ENCODE measurements at regions not wholly inside any gene's neighbourhood (a gene's known extent, or its start where the extent isn't known, plus 50 kb on each side); places are given as distances from the start of the nearest gene placed in this dataset.

GRCh38 chr6:126419901-126420300, 80.0 kb downstream of the CENPW start:
- Histone ChIP-seq H3K4me2 (ENCODE audit: insufficient read depth, low read length, poor library complexity, severe bottlenecking) (no peak overlapping the region), H3K36me3 (replicated peaks in 1 of 2; ENCODE audit: control insufficient read depth in 2 of 2, insufficient read depth in 2 of 2, low read length in 2 of 2) (no peaks in the 10 kb centered on the region), H3K18ac (ENCODE audit: low read length) (no peak overlapping the region), H3K9me3 (replicated peaks in 1 of 2; ENCODE audit: control insufficient read depth in 2 of 2, insufficient read depth in 1 of 2, low read depth in 1 of 2, low read length in 2 of 2) (no peaks in the 10 kb centered on the region), H2BK12ac (ENCODE audit: low read length) (no peak overlapping the region), H4K8ac (ENCODE audit: low read depth, low read length) (no peak overlapping the region), H2BK120ac (ENCODE audit: low read depth, low read length) (no peak overlapping the region), H3K27me3 (ENCODE audit: control insufficient read depth in 3 of 3, insufficient read depth in 3 of 3, low read depth in 1 of 3, low read length in 3 of 3) (no peaks in the 10 kb centered on the region), H2BK5ac (ENCODE audit: low read length) (no peak overlapping the region), H2BK15ac (ENCODE audit: low read length) (no peak overlapping the region), H3K23ac (ENCODE audit: low read depth, low read length, poor library complexity) (no peak overlapping the region), H3K27ac (replicated peaks; ENCODE audit: low read length) (no peak overlapping the region), H2AFZ (ENCODE audit: low read length) (no peak overlapping the region), H3K9ac (ENCODE audit: low read depth, low read length, poor library complexity) (no peak overlapping the region), H3K14ac (ENCODE audit: low read length) (no peak overlapping the region), H3K4ac (ENCODE audit: low read length) (no peak overlapping the region), H3K79me1 (ENCODE audit: low read depth, low read length) (no peaks in the 10 kb centered on the region), H2AK5ac (ENCODE audit: low read depth, low read length) (no peak overlapping the region), H3K4me3 (ENCODE audit: low read length in 2 of 2) (no peak overlapping the region), H4K91ac (ENCODE audit: low read depth, low read length, poor library complexity) (no peak overlapping the region), H3K4me1 (ENCODE audit: control insufficient read depth in 2 of 2, insufficient read depth in 1 of 2, low read depth in 1 of 2, low read length in 2 of 2) (no peaks in the 10 kb centered on the region)
- no peak for DNase-seq (ENCODE audit: low spot score)

DNA sequence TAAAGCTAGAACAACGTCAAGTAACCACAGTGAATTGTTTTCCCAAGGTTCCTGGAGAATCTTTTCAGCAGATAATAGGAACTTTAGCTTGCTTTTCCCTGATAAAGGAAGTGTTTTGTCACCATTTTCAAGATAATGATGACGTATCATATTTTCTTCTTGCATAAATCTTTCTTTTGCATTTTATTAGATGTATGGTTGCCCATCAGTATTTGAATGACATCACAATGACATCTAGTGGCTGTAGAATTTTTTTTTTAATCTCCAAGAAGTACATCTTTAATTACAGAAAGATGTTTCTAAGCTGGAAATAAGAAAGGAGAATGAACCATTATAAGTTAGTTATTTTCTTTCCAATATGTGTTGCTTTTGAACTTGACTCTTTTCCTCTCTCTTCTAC, 83.0 kb downstream of the CENPW start:
- Histone ChIP-seq H4K8ac (ENCODE audit: low read depth, low read length) (no peak overlapping the region), H3K4me2 (ENCODE audit: insufficient read depth, low read length, poor library complexity, severe bottlenecking) (no peak overlapping the region)
- no CpG with 5 or more reads among the region's 2 CpGs for WGBS, 2 donors (ENCODE audit: extremely low coverage in 2 of 2, insufficient read length in 2 of 2, insufficient replicate concordance in 1 of 2)

DNA sequence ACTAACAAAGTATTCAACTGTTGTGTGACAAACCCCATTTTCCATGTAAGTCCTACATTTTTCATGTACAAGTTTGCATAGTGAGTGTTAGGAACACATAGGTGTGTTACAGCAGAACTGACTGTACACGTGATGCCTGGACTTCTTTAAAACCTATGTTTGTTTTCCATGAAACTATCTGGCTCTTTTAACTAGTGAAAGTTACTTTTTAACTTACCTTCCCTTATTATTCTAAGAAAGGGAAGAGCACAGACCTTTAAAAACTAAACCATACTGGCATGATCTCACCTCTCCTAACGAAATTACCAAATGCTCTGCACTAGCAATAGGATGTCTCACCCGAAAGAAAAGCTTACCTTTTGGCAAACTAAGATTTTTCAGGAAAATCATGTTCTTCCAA, 87.8 kb downstream of the CENPW start:
- Histone ChIP-seq H3K27ac (replicated peaks; ENCODE audit: low read length) (no peak overlapping the region), H3K36me3 (replicated peaks in 1 of 2; ENCODE audit: control insufficient read depth in 2 of 2, insufficient read depth in 2 of 2, low read length in 2 of 2) (no peaks in the 10 kb centered on the region), H3K4me3 (ENCODE audit: low read length in 2 of 2) (no peak overlapping the region), H3K9me3 (replicated peaks in 1 of 2; ENCODE audit: control insufficient read depth in 2 of 2, insufficient read depth in 1 of 2, low read depth in 1 of 2, low read length in 2 of 2) (no peaks in the 10 kb centered on the region), H3K14ac (ENCODE audit: low read length) (no peak overlapping the region), H2BK15ac (ENCODE audit: low read length) (no peak overlapping the region), H2AFZ (ENCODE audit: low read length) (no peak overlapping the region), H3K4ac (ENCODE audit: low read length) (no peak overlapping the region), H3K18ac (ENCODE audit: low read length) (no peak overlapping the region), H3K9ac (ENCODE audit: low read depth, low read length, poor library complexity) (no peak overlapping the region), H2BK5ac (ENCODE audit: low read length) (no peak overlapping the region), H3K27me3 (ENCODE audit: control insufficient read depth in 3 of 3, insufficient read depth in 3 of 3, low read depth in 1 of 3, low read length in 3 of 3) (no peaks in the 10 kb centered on the region), H2AK5ac (ENCODE audit: low read depth, low read length) (no peak overlapping the region), H4K8ac (ENCODE audit: low read depth, low read length) (no peak overlapping the region), H4K91ac (ENCODE audit: low read depth, low read length, poor library complexity) (no peak overlapping the region), H3K4me2 (ENCODE audit: insufficient read depth, low read length, poor library complexity, severe bottlenecking) (no peak overlapping the region), H3K79me1 (ENCODE audit: low read depth, low read length) (no peaks in the 10 kb centered on the region), H3K4me1 (ENCODE audit: control insufficient read depth in 2 of 2, insufficient read depth in 1 of 2, low read depth in 1 of 2, low read length in 2 of 2) (no peaks in the 10 kb centered on the region), H3K23ac (ENCODE audit: low read depth, low read length, poor library complexity) (no peak overlapping the region), H2BK12ac (ENCODE audit: low read length) (no peak overlapping the region), H2BK120ac (ENCODE audit: low read depth, low read length) (no peak overlapping the region)
- WGBS, 2 donors (ENCODE audit: extremely low coverage in 2 of 2, insufficient read length in 2 of 2, insufficient replicate concordance in 1 of 2), result no CpG with 5 or more reads among the region's 3 CpGs
- no peak for DNase-seq (ENCODE audit: low spot score)

More for the DNA sequence above, 83.0 kb downstream of the CENPW start:
- Histone ChIP-seq H2BK5ac (ENCODE audit: low read length) (no peak overlapping the region), H2BK15ac (ENCODE audit: low read length) (no peak overlapping the region), H3K27ac (replicated peaks; ENCODE audit: low read length) (no peak overlapping the region), H3K18ac (ENCODE audit: low read length) (no peak overlapping the region), H2AFZ (ENCODE audit: low read length) (no peak overlapping the region), H3K27me3 (ENCODE audit: control insufficient read depth in 3 of 3, insufficient read depth in 3 of 3, low read depth in 1 of 3, low read length in 3 of 3) (no peaks in the 10 kb centered on the region), H4K91ac (ENCODE audit: low read depth, low read length, poor library complexity) (no peak overlapping the region), H3K4me1 (ENCODE audit: control insufficient read depth in 2 of 2, insufficient read depth in 1 of 2, low read depth in 1 of 2, low read length in 2 of 2) (no peaks in the 10 kb centered on the region), H2BK120ac (ENCODE audit: low read depth, low read length) (no peak overlapping the region), H2BK12ac (ENCODE audit: low read length) (no peak overlapping the region), H3K4ac (ENCODE audit: low read length) (no peak overlapping the region), H2AK5ac (ENCODE audit: low read depth, low read length) (no peak overlapping the region), H3K9me3 (replicated peaks in 1 of 2; ENCODE audit: control insufficient read depth in 2 of 2, insufficient read depth in 1 of 2, low read depth in 1 of 2, low read length in 2 of 2) (no peaks in the 10 kb centered on the region), H3K79me1 (ENCODE audit: low read depth, low read length) (no peaks in the 10 kb centered on the region), H3K4me3 (ENCODE audit: low read length in 2 of 2) (no peak overlapping the region), H3K14ac (ENCODE audit: low read length) (no peak overlapping the region), H3K9ac (ENCODE audit: low read depth, low read length, poor library complexity) (no peak overlapping the region), H3K36me3 (replicated peaks in 1 of 2; ENCODE audit: control insufficient read depth in 2 of 2, insufficient read depth in 2 of 2, low read length in 2 of 2) (no peaks in the 10 kb centered on the region), H3K23ac (ENCODE audit: low read depth, low read length, poor library complexity) (no peak overlapping the region)
- DNase-seq (ENCODE audit: low spot score), result no peak

GRCh38 chr6:126429866-126430265, 90.0 kb downstream of the CENPW start:
- Histone ChIP-seq H4K8ac (ENCODE audit: low read depth, low read length) (no peak overlapping the region), H3K27me3 (ENCODE audit: control insufficient read depth in 3 of 3, insufficient read depth in 3 of 3, low read depth in 1 of 3, low read length in 3 of 3) (no peaks in the 10 kb centered on the region), H3K27ac (replicated peaks; ENCODE audit: low read length) (no peak overlapping the region), H2AK5ac (ENCODE audit: low read depth, low read length) (no peak overlapping the region), H3K9me3 (replicated peaks in 1 of 2; ENCODE audit: control insufficient read depth in 2 of 2, insufficient read depth in 1 of 2, low read depth in 1 of 2, low read length in 2 of 2) (no peaks in the 10 kb centered on the region), H3K4me2 (ENCODE audit: insufficient read depth, low read length, poor library complexity, severe bottlenecking) (no peak overlapping the region), H3K4ac (ENCODE audit: low read length) (no peak overlapping the region), H3K36me3 (replicated peaks in 1 of 2; ENCODE audit: control insufficient read depth in 2 of 2, insufficient read depth in 2 of 2, low read length in 2 of 2) (no peaks in the 10 kb centered on the region), H2BK5ac (ENCODE audit: low read length) (no peak overlapping the region), H3K18ac (ENCODE audit: low read length) (no peak overlapping the region), H3K79me1 (ENCODE audit: low read depth, low read length) (no peaks in the 10 kb centered on the region), H3K4me1 (ENCODE audit: control insufficient read depth in 2 of 2, insufficient read depth in 1 of 2, low read depth in 1 of 2, low read length in 2 of 2) (no peaks in the 10 kb centered on the region), H3K23ac (ENCODE audit: low read depth, low read length, poor library complexity) (no peak overlapping the region), H2BK12ac (ENCODE audit: low read length) (no peak overlapping the region), H2BK15ac (ENCODE audit: low read length) (no peak overlapping the region), H4K91ac (ENCODE audit: low read depth, low read length, poor library complexity) (no peak overlapping the region), H3K9ac (ENCODE audit: low read depth, low read length, poor library complexity) (no peak overlapping the region), H2BK120ac (ENCODE audit: low read depth, low read length) (no peak overlapping the region), H3K14ac (ENCODE audit: low read length) (no peak overlapping the region), H3K4me3 (ENCODE audit: low read length in 2 of 2) (no peak overlapping the region), H2AFZ (ENCODE audit: low read length) (no peak overlapping the region)
- WGBS, 2 donors (ENCODE audit: extremely low coverage in 2 of 2, insufficient read length in 2 of 2, insufficient replicate concordance in 1 of 2), result no CpG with 5 or more reads among the region's 1 CpG
- no peak for DNase-seq (ENCODE audit: low spot score)

Measured in neuronal stem cell (in vitro differentiated cells).